ENCODE measurements at regions not wholly inside any gene's neighbourhood (a gene's known extent, or its start where the extent isn't known, plus 50 kb on each side); places are given as distances from the start of the nearest gene placed in this dataset.

GRCh38 chr10:4770801-4771553 is 55.0 kb upstream of the AKR1E2 start:
- Histone ChIP-seq H3K27me3 (ENCODE audit: low read length) (no peaks in the 10 kb centered on the region), H3K4me1 (ENCODE audit: insufficient read depth, low read length) (peaks cover 62% of the 10 kb centered on the region), H4K20me1 (ENCODE audit: low read length) (no peaks in the 10 kb centered on the region), H3K9me3 (ENCODE audit: low read length) (no peaks in the 10 kb centered on the region), H3K36me3 (ENCODE audit: low read depth, low read length) (no peaks in the 10 kb centered on the region), H2AFZ (ENCODE audit: low read length) (no peak overlapping the region), H3K4me2 (ENCODE audit: low read length) (peak overlapping the region; percentile 83), H3F3A (ENCODE audit: low read length, unreplicated experiment) (peaks cover 13% of the 10 kb centered on the region), H3K4me3 (ENCODE audit: low read length) (peak overlapping the region; percentile 16; the same call in 1 of the 2 replicates), H3K27ac (ENCODE audit: low read length) (peak overlapping the region; percentile 100), H3K9ac (ENCODE audit: low read length) (peak overlapping the region; percentile 100), H3K79me2 (ENCODE audit: low read length) (peaks cover 7% of the 10 kb centered on the region), H3K9me2 (replicated peaks; ENCODE audit: low read length) (no peaks in the 10 kb centered on the region)
- DNase-seq, result peak; percentile 83
- TSS peak; percentile 66 for BruUV-seq (replicated peaks)
- ChIA-PET CTCF (interaction anchor here (0.6 to 1.4 kb wide), 3 partner anchors 79 to 664 kb away, joined by 3 to 4 read pairs (median 3); no protein-coding TSS in a partner anchor), POLR2A (ENCODE audit: unreplicated experiment) (interaction anchor here (0.6 to 1.1 kb wide), 6 partner anchors 78 to 987 kb away, joined by 3 to 7 read pairs (median 4); no protein-coding TSS in a partner anchor)
- TF ChIP-seq CTCF (conservative IDR thresholded peaks at IDR 0.05; ENCODE audit: low read depth, low read length) (peak; percentile 41; the same call in 1 of the 2 replicates), EZH2 (IDR thresholded peaks at IDR 0.05; ENCODE audit: low read length, unreplicated experiment) (no peak)
- peak; percentile 65 for ATAC-seq
- intact Hi-C loops (cut with micrococcal nuclease), result loop anchor here (1.0 to 5.0 kb wide), 7 partner anchors 44 to 1304 kb away; no protein-coding TSS in a partner anchor

- intact Hi-C loops (cut with micrococcal nuclease), result loop anchor here (10.0 kb wide), 1 partner anchor 224 kb away; no protein-coding TSS in a partner anchor
- H3K27ac ChIP-seq (ENCODE audit: low read length), result peak overlapping the region; percentile 99
- H3K9me2 ChIP-seq (replicated peaks; ENCODE audit: low read length), result no peaks in the 10 kb centered on the region
- no peak overlapping the region for H3K4me3 ChIP-seq (ENCODE audit: low read length)
- DNase-seq (no peak), ATAC-seq (no peak)
- H3K79me2 ChIP-seq (ENCODE audit: low read length), result peaks cover 28% of the 10 kb centered on the region
- no peaks in the 10 kb centered on the region for H4K20me1 ChIP-seq (ENCODE audit: low read length)
- H3K36me3 ChIP-seq (ENCODE audit: low read depth, low read length), result no peaks in the 10 kb centered on the region
- H3K4me1 ChIP-seq (ENCODE audit: insufficient read depth, low read length), result peaks cover 78% of the 10 kb centered on the region
- peaks cover 13% of the 10 kb centered on the region for H3F3A ChIP-seq (ENCODE audit: low read length, unreplicated experiment)
- no peak for TF ChIP-seq EZH2phosphoT487 (IDR thresholded peaks at IDR 0.05; ENCODE audit: borderline replicate concordance, low read length)
- TF ChIP-seq EZH2 (IDR thresholded peaks at IDR 0.05; ENCODE audit: low read length, unreplicated experiment), result no peak
- no peak for TF ChIP-seq CTCF (conservative IDR thresholded peaks at IDR 0.05; ENCODE audit: low read depth, low read length)
- H3K27me3 ChIP-seq (ENCODE audit: low read length), result no peaks in the 10 kb centered on the region
- H3K4me2 ChIP-seq (ENCODE audit: low read length), result no peak overlapping the region
- no peaks in the 10 kb centered on the region for H3K9me3 ChIP-seq (ENCODE audit: low read length)
- POLR2A ChIA-PET (ENCODE audit: unreplicated experiment), result no interaction called here
- H3K9ac ChIP-seq (ENCODE audit: low read length), result peak overlapping the region; percentile 95
- BruUV-seq (replicated peaks), result no TSS peak
- H2AFZ ChIP-seq (ENCODE audit: low read length), result no peak overlapping the region
- CTCF ChIA-PET, result no interaction called here
Observed at GRCh38 chr10:4768416-4768815, 57.6 kb upstream of the AKR1E2 start.

Measured in PC-3 (cell line).